GM19099 (cell line): ENCODE measurements at regions not wholly inside any gene's neighbourhood (a gene's known extent, or its start where the extent isn't known, plus 50 kb on each side); places are given as distances from the start of the nearest gene placed in this dataset.

Experiments used
- POLR2A ChIP-seq: IDR thresholded peaks from 3 replicates; pipeline ENCODE4 v1.6.1; 2011; ENCODE audit warnings: low read depth; ENCODE audit not compliant: insufficient read length; ENCODE audit errors: extremely low read depth

DNA sequence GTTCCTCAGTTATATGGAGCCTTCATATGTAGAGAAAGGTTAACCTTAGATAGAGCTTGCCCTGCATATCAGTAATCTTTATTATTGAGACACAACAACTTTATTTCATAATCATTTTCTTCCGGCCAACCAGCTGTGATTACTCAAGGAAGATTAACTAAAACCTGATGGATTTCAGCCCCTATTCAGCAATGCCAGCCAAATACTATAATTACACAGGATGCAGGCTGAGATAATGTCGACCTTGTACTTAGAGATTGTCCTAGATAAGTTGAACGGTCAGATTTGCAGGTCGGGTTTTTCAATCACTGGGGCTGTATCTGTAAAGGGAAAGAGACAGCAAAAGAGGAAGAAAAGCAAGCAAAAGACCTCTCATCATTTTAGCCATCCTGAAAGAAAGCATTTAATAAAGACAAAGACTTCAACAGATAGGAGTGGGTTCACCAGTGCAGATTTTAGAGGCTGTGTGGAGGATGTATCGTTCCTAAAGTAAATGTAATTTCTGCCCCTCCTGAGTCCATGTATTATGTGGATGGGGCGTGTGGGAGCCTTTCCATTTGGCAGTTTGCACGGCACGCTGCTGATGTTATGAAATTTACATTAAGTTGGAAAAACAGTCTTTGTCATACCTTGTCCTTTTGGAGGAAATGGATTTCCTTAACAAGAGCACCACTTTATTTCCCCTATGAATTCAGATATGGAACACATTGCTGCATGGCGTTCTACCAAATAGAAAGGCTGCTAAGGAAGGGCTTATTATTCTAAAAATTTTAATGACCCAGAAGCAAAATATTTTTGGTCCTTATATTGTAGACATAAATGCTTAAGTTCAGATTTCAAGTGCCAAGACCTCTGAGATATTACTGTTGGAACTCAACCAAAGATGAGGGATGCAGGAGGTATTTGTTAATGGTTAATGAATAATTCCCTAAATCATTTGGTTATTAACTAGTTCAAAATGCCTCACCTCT, 496.7 kb downstream of the SPRY1 start:
- TF ChIP-seq POLR2A: no peak

DNA sequence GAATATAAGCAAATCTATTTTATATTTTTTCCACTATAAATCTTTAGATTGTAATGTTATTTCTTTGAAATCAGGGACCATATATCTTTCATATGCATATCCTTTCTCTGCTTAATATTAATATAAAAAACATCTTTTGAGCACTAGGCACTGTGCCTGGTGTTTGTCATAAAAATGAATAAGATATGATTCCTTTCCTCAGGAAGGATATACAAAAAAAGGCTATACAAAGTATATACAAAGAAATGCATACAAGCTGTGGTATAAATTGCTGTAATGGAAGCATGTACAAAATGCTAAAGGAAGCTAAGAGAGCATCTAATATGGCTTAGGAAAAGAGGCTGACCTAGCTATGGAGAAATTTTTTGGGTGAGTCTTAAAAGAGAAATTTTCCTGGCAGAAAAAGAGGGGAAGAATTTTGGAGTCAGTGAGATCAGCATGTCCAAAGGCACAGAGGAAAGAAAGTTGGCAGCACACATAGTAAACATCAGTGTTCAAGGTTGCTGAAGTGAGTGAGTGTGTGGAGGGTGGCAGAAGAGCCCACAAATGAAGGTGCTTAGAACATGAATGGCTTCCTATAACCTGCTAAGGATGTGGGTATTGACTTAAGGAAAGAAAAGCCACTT, 500.0 kb downstream of the SPRY1 start:
- TF ChIP-seq POLR2A: no peak

DNA sequence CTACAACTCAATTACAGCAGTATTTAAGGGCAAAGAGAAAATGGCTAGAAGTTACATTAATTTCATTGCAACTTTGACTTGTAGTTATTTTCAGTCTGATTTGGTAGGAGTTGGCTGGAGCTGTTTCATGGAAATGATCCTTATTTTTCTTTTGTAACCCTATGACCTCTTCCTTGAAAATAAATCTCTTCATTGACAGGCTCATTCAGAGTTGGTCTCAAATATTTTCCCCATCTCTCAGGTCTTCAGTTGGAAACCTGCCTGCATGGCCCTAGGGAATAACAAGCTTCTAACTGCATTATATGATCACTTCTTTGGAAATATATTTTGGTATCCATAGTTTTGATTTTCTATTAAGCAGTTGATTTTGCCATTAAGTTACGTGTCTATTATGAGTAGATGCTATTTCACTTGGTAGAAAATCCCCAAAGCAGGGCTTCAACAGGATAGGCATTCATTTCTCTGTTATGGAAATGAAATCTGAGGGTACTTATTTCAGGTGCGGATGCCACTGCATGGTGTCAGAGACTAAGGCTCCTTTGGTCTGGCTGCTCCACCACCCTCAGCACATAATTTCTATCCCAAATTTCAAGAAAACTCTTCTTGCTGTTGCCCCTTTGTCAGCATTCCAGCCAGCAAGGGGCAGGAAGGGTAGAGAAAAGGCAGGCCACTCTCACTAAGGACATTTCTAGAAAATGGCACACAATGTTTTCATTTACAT, 502.5 kb downstream of the SPRY1 start:
- no peak for TF ChIP-seq POLR2A

DNA sequence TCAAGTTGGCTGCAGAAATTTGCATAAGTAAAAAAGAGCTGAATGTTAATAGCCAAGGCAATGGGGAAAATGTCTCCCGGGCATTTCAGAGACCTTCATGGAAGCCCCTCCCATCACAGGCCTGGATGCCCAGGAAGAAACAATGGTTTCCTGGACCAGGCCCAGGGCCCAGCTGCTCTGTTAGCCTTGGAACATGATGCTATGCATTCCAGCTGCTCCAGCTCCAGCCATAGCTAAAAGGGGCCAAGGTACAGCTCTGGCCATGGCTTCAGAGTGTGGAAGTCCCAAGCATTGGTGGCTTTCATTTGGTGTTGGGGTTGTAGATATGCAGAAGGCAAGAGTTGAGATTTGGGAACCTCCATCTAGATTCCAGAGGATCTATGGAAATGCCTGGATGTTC, 508.3 kb downstream of the SPRY1 start:
- TF ChIP-seq POLR2A: no peak

DNA sequence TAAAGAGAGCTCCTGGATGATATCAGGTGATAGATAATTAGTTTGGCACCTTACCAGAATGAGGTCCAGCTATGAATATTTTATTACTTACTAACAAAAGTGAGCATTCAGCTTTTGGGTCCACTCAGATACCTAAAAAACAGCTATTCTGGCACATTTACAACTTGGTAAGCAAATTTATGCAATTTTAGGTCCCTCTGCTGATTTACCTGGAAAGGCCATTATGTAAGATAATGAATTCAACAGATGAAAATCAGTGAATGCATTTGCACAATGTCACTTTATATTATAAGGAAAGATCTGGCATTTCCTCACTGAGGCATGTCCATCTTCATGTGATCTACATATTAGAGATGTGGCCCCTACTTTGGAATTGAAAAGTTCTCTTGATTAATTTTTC, 517.0 kb downstream of the SPRY1 start:
- TF ChIP-seq POLR2A: no peak

DNA sequence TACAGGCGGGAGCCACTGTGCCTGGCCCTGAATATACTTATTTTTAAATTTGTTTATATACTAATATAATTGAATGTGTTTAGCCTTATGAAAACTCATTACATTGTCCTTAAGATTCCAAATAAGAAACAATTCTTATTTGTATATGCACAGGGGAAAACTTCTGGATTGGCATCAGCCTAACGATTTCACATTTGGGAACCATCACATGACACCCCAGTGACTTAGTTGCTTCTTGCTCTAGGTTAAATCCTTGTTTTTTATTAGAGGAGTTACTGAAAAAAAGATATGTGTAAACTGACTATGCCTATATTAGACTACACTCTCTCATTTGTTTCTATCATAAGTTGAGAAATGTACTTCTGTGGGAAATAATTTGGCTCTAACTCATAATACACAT, 520.2 kb downstream of the SPRY1 start:
- no peak for TF ChIP-seq POLR2A

DNA sequence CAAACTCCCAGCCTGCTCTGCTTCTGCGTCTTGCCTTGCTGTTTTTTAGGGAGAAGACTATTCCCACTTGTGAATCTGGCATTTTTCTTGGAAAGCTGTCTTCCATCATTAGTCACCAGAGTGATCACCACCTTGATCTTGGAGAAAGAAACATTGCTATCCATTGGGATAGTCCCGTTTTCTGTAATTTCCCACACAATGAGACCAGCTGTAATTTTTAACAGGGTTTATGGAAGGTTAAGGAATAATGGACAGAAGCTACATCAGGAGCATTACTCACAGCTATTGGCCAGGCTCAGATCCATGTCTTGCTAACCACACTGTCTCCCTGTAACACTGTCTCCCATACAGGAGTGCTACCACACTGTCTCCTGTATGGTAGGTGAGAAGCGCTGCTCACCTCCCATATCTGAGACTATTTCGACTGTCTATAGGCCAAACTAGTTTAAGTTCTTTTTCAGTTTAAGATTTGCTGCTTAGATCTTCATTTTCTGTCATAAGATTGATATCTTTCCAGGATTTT, 523.0 kb downstream of the SPRY1 start:
- no peak for TF ChIP-seq POLR2A

DNA sequence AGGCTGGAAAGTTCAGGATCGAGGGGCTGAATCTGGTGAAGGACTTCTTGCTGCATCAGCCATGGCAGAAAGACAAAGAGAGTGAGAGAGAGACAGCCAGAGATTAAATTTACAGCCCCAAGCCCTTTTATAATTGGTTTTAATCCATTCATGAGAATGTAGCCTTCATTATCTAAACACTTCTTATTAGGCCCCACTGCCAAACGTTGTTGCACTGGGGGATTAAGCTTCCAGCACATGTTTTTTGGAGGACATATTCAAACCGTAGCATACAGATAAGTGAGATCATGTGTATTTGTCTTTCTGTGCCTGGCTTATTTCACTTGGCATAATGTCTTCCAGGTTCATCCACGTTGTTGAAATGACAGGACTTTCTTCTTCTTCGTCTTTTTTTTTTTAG, 524.7 kb downstream of the SPRY1 start:
- TF ChIP-seq POLR2A: no peak

DNA sequence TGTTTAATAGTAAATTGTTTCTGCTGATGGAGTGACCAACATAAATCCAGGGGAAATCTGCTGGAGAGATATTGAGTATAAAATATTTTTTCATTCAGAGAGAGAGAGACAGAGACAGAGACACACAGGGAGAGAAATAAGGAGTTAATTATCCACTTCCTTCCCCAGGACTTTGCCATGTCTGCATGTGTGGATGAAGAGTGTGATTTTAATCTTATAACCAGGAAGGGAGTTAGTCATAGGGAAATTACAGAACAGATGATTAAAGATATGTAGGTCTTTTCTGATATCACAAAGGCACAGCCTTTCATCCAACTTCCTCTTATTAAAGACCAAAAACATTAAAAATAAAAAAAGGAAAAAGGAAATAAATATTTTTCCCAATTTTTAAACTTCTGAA, 526.3 kb downstream of the SPRY1 start:
- TF ChIP-seq POLR2A: no peak

DNA sequence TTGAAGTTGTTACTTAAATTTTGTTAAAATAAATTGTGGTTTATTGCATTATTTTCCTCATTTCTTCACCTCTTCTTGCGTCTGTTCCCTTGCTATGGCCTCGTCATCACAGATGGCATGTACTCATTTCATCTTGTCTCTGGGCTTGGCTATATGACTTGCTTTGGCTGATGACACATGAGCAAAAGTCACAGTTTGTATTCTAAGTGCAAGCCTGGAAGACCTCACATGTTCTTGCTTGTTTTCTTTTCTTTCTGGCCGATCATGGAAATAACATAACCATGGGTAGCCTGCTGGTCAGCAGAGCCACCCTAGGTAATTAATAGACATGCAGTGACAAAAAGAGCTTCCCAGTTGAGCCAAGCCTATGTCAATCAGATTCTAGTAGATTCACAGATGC, 527.9 kb downstream of the SPRY1 start:
- no peak for TF ChIP-seq POLR2A

DNA sequence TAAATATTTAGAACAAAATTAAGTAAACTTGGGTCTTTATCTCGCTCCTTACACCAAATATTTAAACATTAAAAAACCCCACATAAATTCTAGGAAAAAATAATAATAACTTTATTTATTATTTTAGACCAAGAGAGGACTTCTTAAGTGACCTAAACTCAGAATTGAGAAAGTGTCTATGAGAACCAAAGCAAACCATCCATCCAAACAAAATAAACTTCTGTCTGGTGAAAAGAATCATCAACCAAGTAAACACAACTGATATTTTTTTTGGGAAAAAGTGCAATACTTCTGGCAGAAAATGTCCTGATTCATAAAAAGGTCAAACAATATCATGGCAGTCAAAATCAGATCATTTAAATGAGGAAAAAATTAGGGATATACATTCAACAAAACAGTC, 533.0 kb downstream of the SPRY1 start:
- no peak for TF ChIP-seq POLR2A

DNA sequence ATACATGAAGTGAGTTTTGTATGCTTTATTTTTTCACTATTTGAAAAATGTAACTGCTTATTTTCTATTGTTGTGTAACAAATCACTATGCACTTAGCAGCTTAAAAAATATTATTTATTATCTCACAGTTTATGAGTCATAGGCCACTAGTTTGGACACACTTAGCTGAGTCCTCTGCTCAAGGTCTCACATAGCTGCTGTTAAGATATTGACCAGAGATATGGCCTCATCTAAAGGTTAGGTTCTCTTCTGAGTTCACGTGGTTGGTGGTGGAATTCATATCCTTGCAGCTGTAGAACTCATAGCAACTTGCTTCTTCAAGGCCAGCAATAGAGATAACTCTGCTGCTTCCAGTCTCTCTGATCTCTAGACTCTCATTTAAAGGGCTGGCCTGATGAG, 534.4 kb downstream of the SPRY1 start:
- no peak for TF ChIP-seq POLR2A

DNA sequence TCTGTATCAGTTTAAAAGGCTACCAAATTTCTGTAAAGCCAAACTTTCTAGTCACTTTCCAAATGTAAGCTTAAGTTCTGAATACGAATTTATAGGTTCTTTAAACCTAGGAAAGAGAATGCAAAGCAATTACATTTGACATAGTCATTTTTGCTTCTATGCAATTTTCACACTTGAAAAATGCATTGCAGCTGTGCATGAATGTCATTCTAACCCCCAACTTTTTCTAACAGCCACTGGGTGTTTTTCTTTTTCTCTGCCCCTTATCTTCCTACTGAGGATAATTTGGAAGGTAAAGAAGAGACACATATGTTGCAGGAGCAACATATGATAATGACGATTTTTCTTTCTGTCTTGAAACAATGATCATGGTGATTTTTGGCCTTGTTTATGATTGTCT, 537.5 kb downstream of the SPRY1 start:
- no peak for TF ChIP-seq POLR2A

DNA sequence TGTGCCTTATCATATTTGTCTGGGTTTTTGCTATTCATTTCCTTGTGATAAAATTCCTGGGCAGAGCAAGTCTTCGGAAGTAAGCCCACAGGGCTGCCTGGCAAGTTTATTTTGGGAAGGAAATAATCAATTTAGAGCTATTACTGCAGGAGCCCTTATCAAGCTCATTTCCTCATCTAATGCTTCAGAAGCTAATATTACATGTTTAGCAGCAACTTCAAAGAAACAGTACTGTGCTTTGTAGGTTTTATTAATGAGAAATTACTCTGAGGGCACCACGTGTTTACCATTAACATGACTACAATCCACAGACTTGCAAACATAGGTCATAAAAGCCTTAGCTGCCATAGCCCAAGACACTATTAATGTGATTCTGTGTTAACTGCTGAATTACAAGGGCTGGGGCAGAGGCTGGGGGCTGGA, 540.0 kb downstream of the SPRY1 start:
- no peak for TF ChIP-seq POLR2A

DNA sequence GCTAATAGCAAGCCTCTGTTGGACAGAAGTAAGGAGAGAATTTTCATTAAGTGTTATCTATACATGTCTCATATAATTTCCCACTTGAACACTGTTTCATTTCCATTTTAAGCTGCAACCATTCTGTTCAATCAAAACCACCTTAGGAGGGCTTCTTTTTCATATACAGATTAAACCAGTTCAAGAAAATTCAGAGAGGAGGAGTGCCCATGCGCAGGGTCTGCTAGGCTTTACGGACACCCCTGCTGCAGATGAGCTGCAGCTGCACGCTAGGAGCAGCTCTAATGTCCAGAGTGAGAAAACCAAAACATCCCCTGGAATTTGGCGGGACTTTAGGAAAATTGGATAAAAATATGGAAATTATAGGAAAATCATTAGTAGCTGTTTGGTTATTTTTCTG, 541.0 kb downstream of the SPRY1 start:
- TF ChIP-seq POLR2A: no peak
